Hepatocyte (in vitro differentiated cells): ENCODE measurements at regions not wholly inside any gene's neighbourhood (a gene's known extent, or its start where the extent isn't known, plus 50 kb on each side); places are given as distances from the start of the nearest gene placed in this dataset.
A peak's percentile ranks its signal among the peaks of the same experiment; 100 is the strongest.

Source experiments
- DNase-seq: peaks from one replicate; pipeline ENCODE4 v3.0.0-alpha.2; 2016; ENCODE audit warnings: low spot score
- H2AFZ ChIP-seq: fragments of 200-600 bp; sonication (generic); 2 replicates; pipeline ENCODE4 v1.6.0; 2016; ENCODE audit warnings: antibody characterized with exemption, mild to moderate bottlenecking
- H3K27ac ChIP-seq: fragments of 200-600 bp; sonication (generic); 2 replicates; pipeline ENCODE4 v1.5.1; 2016; ENCODE audit warnings: mild to moderate bottlenecking
- H3K27me3 ChIP-seq: fragments of 200-600 bp; sonication (generic); 2 replicates; pipeline ENCODE4 v1.6.1; 2016
- H3K36me3 ChIP-seq: fragments of 200-600 bp; sonication (generic); replicated peaks from 2 replicates; pipeline ENCODE4 v1.5.1; 2016; ENCODE audit warnings: low read depth; ENCODE audit not compliant: insufficient read depth
- H3K4me1 ChIP-seq: fragments of 200-600 bp; sonication (generic); 2 replicates; pipeline ENCODE4 v1.5.1; 2016; ENCODE audit warnings: mild to moderate bottlenecking, moderate library complexity; ENCODE audit not compliant: insufficient read depth
- H3K4me2 ChIP-seq: fragments of 200-600 bp; sonication (generic); 2 replicates; pipeline ENCODE4 v1.6.0; 2016
- H3K4me3 ChIP-seq: fragments of 200-600 bp; sonication (generic); 2 replicates; pipeline ENCODE4 v1.5.1; 2016; ENCODE audit warnings: mild to moderate bottlenecking
- H3K79me2 ChIP-seq: fragments of 200-600 bp; sonication (generic); 2 replicates; pipeline ENCODE4 v1.6.0; 2017; ENCODE audit warnings: mild to moderate bottlenecking
- H3K9me2 ChIP-seq: fragments of 200-600 bp; sonication (generic); replicated peaks from 2 replicates; pipeline ENCODE4 v1.6.0; 2017; ENCODE audit warnings: mild to moderate bottlenecking; ENCODE audit not compliant: insufficient read depth
- H3K9me3 ChIP-seq: fragments of 200-600 bp; sonication (generic); 2 replicates; pipeline ENCODE4 v1.5.1; 2016; ENCODE audit warnings: low read depth, mild to moderate bottlenecking
- H4K20me1 ChIP-seq: fragments of 200-600 bp; sonication (generic); 2 replicates; pipeline ENCODE4 v1.6.0; 2016; ENCODE audit warnings: mild to moderate bottlenecking; ENCODE audit not compliant: insufficient read depth, poor library complexity, severe bottlenecking
- EZH2 ChIP-seq: fragments of 200-600 bp; sonication (generic); IDR thresholded peaks from 2 replicates; pipeline ENCODE4 v1.6.1; 2016; ENCODE audit warnings: antibody characterized with exemption, mild to moderate bottlenecking, borderline replicate concordance
- EZH2phosphoT487 ChIP-seq: fragments of 200-600 bp; sonication (generic); IDR thresholded peaks from one replicate; pipeline ENCODE4 v1.6.1; 2018; ENCODE audit warnings: antibody characterized with exemption, mild to moderate bottlenecking, low read depth, moderate library complexity; ENCODE audit not compliant: unreplicated experiment, severe bottlenecking
- WGBS: methylation state at CpG from one replicate; pipeline ENCODE4 v1.1.6; 2016; ENCODE audit warnings: low lambda C conversion rate; ENCODE audit errors: missing lambda C conversion rate; 5-methylcytosine and 5-hydroxymethylcytosine counted together
- TF ChIP-seq, protein P1 (sequence below): fragments of 200-600 bp; sonication (generic); IDR thresholded peaks from 2 replicates; pipeline ENCODE4 v1.5.1; 2016; ENCODE audit warnings: antibody characterized with exemption, mild to moderate bottlenecking; ENCODE audit not compliant: poor library complexity

DNA sequence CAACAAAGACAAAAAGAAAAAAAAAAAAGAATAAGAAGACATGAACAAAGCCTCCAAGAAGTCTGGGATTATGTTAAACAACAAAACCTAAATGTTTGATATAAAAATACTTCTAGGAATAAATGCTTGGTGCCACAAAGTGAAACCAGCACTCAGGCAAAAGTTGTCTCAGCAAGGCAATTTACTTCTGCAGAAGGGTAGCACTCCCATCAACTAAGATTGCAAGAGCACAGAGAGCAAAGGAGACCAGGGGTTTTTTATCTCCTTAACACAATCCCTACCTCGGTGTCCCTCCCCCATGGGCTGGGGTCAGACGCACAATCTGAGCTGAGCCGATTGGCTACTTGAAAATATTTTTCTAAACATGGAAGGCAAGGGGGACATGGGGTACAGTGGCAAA lies 381.3 kb upstream of the SLC24A2 start:
- no peaks in the 10 kb centered on the region for H3K27me3 ChIP-seq
- H3K4me1 ChIP-seq, result no peaks in the 10 kb centered on the region
- DNase-seq, result no peak
- WGBS, result 94% methylated on average over 3 of the region's 3 CpGs
- no peak overlapping the region for H3K4me3 ChIP-seq
- H3K36me3 ChIP-seq, result no peaks in the 10 kb centered on the region
- H3K4me2 ChIP-seq, result no peak overlapping the region
- TF ChIP-seq EZH2phosphoT487, result no peak
- no peak for TF ChIP-seq EZH2
- TF ChIP-seq, protein P1, sequence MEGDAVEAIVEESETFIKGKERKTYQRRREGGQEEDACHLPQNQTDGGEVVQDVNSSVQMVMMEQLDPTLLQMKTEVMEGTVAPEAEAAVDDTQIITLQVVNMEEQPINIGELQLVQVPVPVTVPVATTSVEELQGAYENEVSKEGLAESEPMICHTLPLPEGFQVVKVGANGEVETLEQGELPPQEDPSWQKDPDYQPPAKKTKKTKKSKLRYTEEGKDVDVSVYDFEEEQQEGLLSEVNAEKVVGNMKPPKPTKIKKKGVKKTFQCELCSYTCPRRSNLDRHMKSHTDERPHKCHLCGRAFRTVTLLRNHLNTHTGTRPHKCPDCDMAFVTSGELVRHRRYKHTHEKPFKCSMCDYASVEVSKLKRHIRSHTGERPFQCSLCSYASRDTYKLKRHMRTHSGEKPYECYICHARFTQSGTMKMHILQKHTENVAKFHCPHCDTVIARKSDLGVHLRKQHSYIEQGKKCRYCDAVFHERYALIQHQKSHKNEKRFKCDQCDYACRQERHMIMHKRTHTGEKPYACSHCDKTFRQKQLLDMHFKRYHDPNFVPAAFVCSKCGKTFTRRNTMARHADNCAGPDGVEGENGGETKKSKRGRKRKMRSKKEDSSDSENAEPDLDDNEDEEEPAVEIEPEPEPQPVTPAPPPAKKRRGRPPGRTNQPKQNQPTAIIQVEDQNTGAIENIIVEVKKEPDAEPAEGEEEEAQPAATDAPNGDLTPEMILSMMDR, result no peak
- no peaks in the 10 kb centered on the region for H3K79me2 ChIP-seq
- no peaks in the 10 kb centered on the region for H3K9me2 ChIP-seq
- no peaks in the 10 kb centered on the region for H4K20me1 ChIP-seq
- H3K27ac ChIP-seq, result no peak overlapping the region
- H3K9me3 ChIP-seq, result no peaks in the 10 kb centered on the region
- no peak overlapping the region for H2AFZ ChIP-seq

DNA sequence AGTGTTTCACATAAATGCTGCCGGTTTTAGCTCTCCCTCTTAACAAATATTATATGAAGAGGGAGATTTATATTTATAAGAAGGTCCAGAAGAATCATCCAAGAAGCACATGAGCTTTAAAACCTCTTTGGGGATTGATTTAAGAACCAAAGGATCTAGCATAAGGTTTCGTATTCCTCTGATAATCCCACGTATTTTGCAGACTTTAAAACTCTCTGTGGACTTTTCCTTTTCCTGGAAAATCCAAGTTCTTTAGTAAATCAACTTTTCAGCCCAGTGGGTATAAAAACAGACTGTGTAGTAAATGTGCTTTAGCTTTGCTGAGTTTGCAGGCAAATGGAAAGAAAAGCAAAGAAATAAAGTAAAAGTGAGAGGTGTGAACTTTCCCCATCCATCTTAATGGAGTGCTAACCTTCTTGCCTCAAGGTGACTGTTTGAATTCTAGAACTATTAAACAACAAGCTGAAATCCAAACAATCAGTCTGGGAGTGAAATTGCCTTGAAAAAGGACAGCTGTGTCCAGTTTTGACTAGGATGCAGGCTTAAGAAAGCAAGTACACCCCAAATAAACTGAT lies 363.4 kb upstream of the SLC24A2 start:
- no peak for DNase-seq
- no peaks in the 10 kb centered on the region for H3K4me1 ChIP-seq
- H2AFZ ChIP-seq, result no peak overlapping the region
- no peaks in the 10 kb centered on the region for H3K9me3 ChIP-seq
- 71% methylated on average over 3 of the region's 3 CpGs for WGBS
- H3K27ac ChIP-seq, result no peak overlapping the region
- TF ChIP-seq, protein P1, result no peak
- TF ChIP-seq EZH2phosphoT487 (no peak), EZH2 (no peak)
- H3K4me2 ChIP-seq, result no peak overlapping the region
- no peaks in the 10 kb centered on the region for H3K9me2 ChIP-seq
- no peaks in the 10 kb centered on the region for H3K36me3 ChIP-seq
- H3K4me3 ChIP-seq, result no peak overlapping the region
- H3K27me3 ChIP-seq, result no peaks in the 10 kb centered on the region
- H4K20me1 ChIP-seq, result no peaks in the 10 kb centered on the region
- H3K79me2 ChIP-seq, result no peaks in the 10 kb centered on the region

DNA sequence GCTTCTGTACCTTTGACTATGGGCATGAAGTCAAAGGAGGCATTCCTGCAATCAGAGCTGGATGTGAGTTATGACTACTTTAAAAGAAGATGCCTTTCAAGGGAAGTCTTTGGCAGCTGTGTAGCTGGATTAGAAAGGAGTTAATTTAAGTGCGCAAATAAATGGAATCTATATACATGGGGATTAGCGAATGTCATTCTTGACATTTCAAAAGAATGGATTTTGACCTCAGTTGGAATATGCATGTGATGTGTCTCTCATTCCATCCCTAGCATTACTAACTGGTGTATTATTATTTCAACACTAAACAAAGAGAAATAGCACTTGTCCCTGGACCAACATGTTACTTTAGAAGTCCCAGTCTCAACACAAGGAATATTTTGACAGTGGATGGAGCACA lies 359.6 kb upstream of the SLC24A2 start:
- no peak overlapping the region for H3K4me2 ChIP-seq
- H2AFZ ChIP-seq, result no peak overlapping the region
- H3K4me1 ChIP-seq, result no peaks in the 10 kb centered on the region
- H3K9me2 ChIP-seq, result no peaks in the 10 kb centered on the region
- H3K79me2 ChIP-seq, result no peaks in the 10 kb centered on the region
- H3K9me3 ChIP-seq, result no peaks in the 10 kb centered on the region
- H3K27ac ChIP-seq, result no peak overlapping the region
- DNase-seq, result no peak
- TF ChIP-seq EZH2phosphoT487 (no peak), EZH2 (no peak)
- TF ChIP-seq, protein P1, result no peak
- no peaks in the 10 kb centered on the region for H3K27me3 ChIP-seq
- no peak overlapping the region for H3K4me3 ChIP-seq
- H3K36me3 ChIP-seq, result no peaks in the 10 kb centered on the region
- WGBS, result 70% methylated on average over 2 of the region's 2 CpGs
- no peaks in the 10 kb centered on the region for H4K20me1 ChIP-seq

DNA sequence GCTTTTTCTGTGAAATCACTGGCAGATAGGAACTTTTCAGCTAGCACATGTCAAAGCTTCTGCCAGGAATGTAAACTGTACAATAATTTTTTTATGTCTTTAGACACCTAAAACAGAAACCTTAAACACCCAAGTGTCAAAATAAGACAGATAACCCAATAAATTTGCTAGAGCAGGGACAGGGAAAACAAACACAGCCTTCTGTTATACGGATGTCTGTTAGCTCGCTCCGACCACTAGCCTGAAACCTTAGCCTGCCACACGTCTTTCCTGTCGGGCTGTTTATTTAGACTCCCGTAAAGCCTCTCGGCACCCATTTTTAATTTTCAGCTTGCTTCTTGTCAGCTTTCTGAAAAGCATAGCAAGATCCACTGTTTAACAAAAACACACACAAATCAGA lies 355.4 kb upstream of the SLC24A2 start:
- Histone ChIP-seq H4K20me1 (no peaks in the 10 kb centered on the region), H3K79me2 (no peaks in the 10 kb centered on the region), H3K4me2 (peak overlapping the region; percentile 63), H3K27me3 (no peaks in the 10 kb centered on the region), H3K4me3 (no peak overlapping the region), H3K9me3 (no peaks in the 10 kb centered on the region), H3K4me1 (no peaks in the 10 kb centered on the region), H3K36me3 (no peaks in the 10 kb centered on the region), H2AFZ (no peak overlapping the region), H3K27ac (no peak overlapping the region), H3K9me2 (no peaks in the 10 kb centered on the region)
- no peak for DNase-seq
- 19% methylated on average over 7 of the region's 7 CpGs for WGBS
- no peak for TF ChIP-seq EZH2phosphoT487
- TF ChIP-seq, protein P1, result no peak
- TF ChIP-seq EZH2, result no peak
